Spinal cord (tissue), 9 donors: ENCODE measurements at regions not wholly inside any gene's neighbourhood (a gene's known extent, or its start where the extent isn't known, plus 50 kb on each side); places are given as distances from the start of the nearest gene placed in this dataset.

Source experiments
- DNase-seq, 6 donors: peaks; one replicate each; pipeline versions ENCODE4 v3.0.0 to v3.0.0-alpha.2; 2013 to 2015; ENCODE audit warnings: low spot score in 6 of 6, low read depth in 4 of 6
- H3K27ac ChIP-seq: one replicate; pipeline ENCODE4 v1.5.1; 2013; ENCODE audit warnings: low read depth, low read length, control low read depth
- H3K27me3 ChIP-seq: one replicate; pipeline ENCODE4 v1.6.1; 2013; ENCODE audit warnings: low read length; ENCODE audit not compliant: control insufficient read depth, insufficient read depth
- H3K36me3 ChIP-seq: one replicate; pipeline ENCODE4 v1.6.1; 2013; ENCODE audit warnings: low read length; ENCODE audit not compliant: control insufficient read depth, insufficient read depth
- H3K4me1 ChIP-seq: one replicate; pipeline ENCODE4 v1.6.1; 2013; ENCODE audit warnings: low read length; ENCODE audit not compliant: control insufficient read depth, insufficient read depth
- H3K4me3 ChIP-seq: one replicate; pipeline ENCODE4 v1.5.1; 2013; ENCODE audit warnings: low read depth, low read length, control low read depth
- H3K9me3 ChIP-seq: one replicate; pipeline ENCODE4 v1.6.1; 2013; ENCODE audit warnings: low read length; ENCODE audit not compliant: control insufficient read depth, insufficient read depth
- WGBS: methylation state at CpG from one replicate; pipeline ENCODE4 v1.1.5; 2013; ENCODE audit warnings: missing lambda C conversion rate; ENCODE audit not compliant: insufficient coverage; 5-methylcytosine and 5-hydroxymethylcytosine counted together
- donor health status: healthy.

DNA sequence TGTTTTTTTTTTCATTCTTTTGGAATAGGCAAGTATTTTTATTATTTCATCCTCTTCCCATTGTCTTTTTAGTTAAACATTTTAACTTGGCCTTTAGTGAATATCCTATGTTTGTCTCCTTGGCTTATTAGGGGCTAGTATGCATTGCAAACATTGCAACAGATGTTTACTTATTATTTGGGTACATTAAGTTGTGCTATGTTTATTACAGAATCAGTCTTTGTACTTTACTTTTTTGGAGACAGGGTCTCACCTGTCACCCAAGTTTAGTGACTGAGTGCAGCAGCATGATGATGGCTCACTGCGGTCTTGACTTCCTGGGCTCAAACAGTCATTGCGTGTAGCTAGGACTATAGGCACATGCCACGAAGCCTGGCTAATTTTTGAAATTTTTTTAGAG lies 51.1 kb upstream of the NUDT6 start:
- Histone ChIP-seq H3K4me3 (no peak overlapping the region), H3K27me3 (no peaks in the 10 kb centered on the region), H3K4me1 (no peaks in the 10 kb centered on the region), H3K9me3 (peaks cover 2% of the 10 kb centered on the region), H3K27ac (no peak overlapping the region), H3K36me3 (peaks cover 14% of the 10 kb centered on the region)
- no peak for DNase-seq
- WGBS, result 100% methylated on average over 3 of the region's 3 CpGs

DNA sequence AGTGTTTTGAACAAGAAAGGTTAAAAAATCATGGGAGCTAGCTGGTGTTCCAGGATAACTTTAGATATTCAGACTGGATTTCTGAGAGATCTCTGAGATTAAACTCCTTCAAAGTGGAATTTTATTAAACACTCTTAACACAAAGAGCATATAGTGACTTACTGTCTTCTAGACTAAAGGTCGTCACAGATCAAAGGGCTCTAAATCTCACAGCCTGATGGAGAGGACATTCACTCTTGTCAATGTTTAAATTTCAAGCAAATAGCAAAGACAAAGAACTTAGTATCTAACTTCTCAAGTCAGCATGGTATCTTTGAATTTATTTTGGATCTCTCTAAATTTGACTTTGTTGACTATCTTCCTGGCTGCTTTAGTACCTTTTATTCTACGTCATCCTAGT lies 53.7 kb upstream of the NUDT6 start:
- no peak for DNase-seq
- Histone ChIP-seq H3K4me3 (no peak overlapping the region), H3K9me3 (peaks cover 2% of the 10 kb centered on the region), H3K27ac (no peak overlapping the region), H3K36me3 (peaks cover 23% of the 10 kb centered on the region), H3K27me3 (no peaks in the 10 kb centered on the region), H3K4me1 (no peaks in the 10 kb centered on the region)
- WGBS, result 100% methylated on average over 1 of the region's 2 CpGs

DNA sequence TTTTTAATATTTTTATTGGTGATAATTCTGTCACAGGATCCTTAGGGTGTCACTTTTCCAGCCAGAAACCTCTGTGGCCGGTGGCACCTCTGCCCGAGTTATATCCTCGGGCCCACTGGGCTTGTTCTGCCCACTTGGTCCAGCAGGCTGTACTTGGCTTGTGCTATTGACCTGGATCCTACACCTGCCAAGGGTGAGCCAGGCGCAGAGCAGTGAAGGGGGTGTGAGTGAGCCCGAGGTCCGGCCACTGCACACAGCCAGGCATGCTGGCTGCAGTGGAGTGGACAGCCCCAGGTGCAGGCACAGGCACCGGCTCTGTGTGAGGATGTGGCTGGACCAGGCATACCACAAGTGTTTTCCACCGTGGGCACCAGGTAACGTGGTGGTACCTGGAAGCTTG lies 54.7 kb upstream of the NUDT6 start:
- Histone ChIP-seq H3K4me3 (no peak overlapping the region), H3K27me3 (no peaks in the 10 kb centered on the region), H3K27ac (no peak overlapping the region), H3K4me1 (no peaks in the 10 kb centered on the region), H3K9me3 (peaks cover 2% of the 10 kb centered on the region), H3K36me3 (peaks cover 23% of the 10 kb centered on the region)
- no peak for DNase-seq
- 100% methylated on average over 9 of the region's 9 CpGs for WGBS

GRCh38 chr4:122978109-122978508 lies 55.7 kb upstream of the NUDT6 start:
- no peak for DNase-seq
- Histone ChIP-seq H3K4me1 (no peaks in the 10 kb centered on the region), H3K4me3 (no peak overlapping the region), H3K27ac (no peak overlapping the region), H3K27me3 (no peaks in the 10 kb centered on the region), H3K36me3 (peaks cover 23% of the 10 kb centered on the region), H3K9me3 (peaks cover 2% of the 10 kb centered on the region)
- WGBS, result 96% methylated on average over 5 of the region's 5 CpGs

GRCh38 chr4:122978789-122979188 lies 56.4 kb upstream of the NUDT6 start:
- WGBS, result 94% methylated on average over 5 of the region's 5 CpGs

DNA sequence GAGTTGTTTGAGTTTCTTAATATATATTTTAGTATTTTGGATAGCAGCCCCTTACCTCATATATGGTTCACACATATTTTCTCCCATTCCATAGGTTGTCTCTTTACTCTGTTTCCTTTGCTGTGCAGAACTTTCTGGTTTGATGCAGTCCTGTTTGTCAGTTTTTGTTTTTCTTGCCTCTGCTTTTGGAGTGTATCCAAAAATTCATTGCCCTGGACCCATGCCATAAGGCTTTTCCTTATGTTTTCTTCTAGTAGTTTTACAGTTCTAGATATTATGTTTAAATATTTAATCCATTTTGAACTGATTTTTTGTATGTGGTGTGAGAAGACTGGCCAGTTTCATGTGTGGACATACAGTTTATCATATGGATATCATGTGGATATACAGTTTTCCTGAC lies 58.5 kb upstream of the NUDT6 start:
- no peaks in the 10 kb centered on the region for H3K4me1 ChIP-seq
- peaks cover 5% of the 10 kb centered on the region for H3K9me3 ChIP-seq
- no peak overlapping the region for H3K27ac ChIP-seq
- no peak for DNase-seq
- H3K4me3 ChIP-seq, result no peak overlapping the region
- H3K27me3 ChIP-seq, result no peaks in the 10 kb centered on the region
- peaks cover 23% of the 10 kb centered on the region for H3K36me3 ChIP-seq

More at GRCh38 chr4:122978789-122979188, 56.4 kb upstream of the NUDT6 start:
- Histone ChIP-seq H3K27me3 (no peaks in the 10 kb centered on the region), H3K9me3 (peaks cover 4% of the 10 kb centered on the region), H3K36me3 (peaks cover 23% of the 10 kb centered on the region), H3K4me3 (no peak overlapping the region), H3K4me1 (no peaks in the 10 kb centered on the region), H3K27ac (no peak overlapping the region)
- no peak for DNase-seq

GRCh38 chr4:122988696-122989095 lies 66.3 kb upstream of the NUDT6 start:
- H3K9me3 ChIP-seq, result peaks cover 13% of the 10 kb centered on the region
- no peaks in the 10 kb centered on the region for H3K27me3 ChIP-seq
- no peak for DNase-seq
- H3K4me1 ChIP-seq, result no peaks in the 10 kb centered on the region
- WGBS, result no CpG with 5 or more reads among the region's 2 CpGs
- H3K36me3 ChIP-seq, result peaks cover 3% of the 10 kb centered on the region
- no peak overlapping the region for H3K4me3 ChIP-seq
- no peak overlapping the region for H3K27ac ChIP-seq

DNA sequence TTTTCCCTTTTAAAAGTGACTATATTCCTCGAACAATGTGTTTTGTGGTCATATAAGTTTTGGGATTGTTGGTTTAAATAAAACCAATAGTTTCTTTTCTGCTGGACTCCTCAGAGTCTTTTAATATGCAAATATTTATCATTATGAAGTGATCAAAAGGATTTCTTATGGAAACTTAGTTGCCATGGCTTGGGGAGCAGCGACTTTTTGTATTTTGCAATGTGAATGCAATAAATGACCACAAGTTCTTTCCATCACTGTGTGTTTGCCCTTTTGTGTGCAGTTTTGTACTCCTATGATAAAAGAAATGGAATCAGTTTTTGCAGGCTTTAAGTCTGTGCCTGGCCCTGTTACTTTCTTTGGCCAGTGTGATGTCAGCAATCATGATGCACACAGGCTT lies 68.5 kb upstream of the NUDT6 start:
- H3K36me3 ChIP-seq, result peaks cover 3% of the 10 kb centered on the region
- H3K27ac ChIP-seq, result no peak overlapping the region
- WGBS, result no CpG with 5 or more reads among the region's 2 CpGs
- H3K27me3 ChIP-seq, result no peaks in the 10 kb centered on the region
- DNase-seq, result no peak
- H3K9me3 ChIP-seq, result peaks cover 12% of the 10 kb centered on the region
- no peak overlapping the region for H3K4me3 ChIP-seq
- no peaks in the 10 kb centered on the region for H3K4me1 ChIP-seq

DNA sequence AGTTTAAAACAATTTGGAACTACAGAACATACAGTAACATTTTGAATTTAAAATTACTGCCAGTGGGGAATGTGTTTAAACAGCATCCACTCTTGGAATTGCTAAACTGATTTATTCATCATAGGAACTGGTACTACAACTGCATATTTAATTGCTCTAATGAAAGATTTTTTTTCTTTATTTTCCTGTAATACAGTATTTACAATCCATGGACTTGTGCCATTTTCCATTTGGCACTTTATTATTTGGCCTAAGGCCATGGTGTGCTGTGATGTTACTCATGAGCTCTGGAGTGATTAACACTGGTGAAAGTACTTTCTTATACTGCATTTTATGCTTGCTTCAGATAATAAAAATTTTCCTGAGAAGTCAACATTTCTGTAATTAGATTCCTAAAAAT lies 69.7 kb upstream of the NUDT6 start:
- DNase-seq, result peak in 2 of 6 donors; percentile 17 to 57
- peaks cover 12% of the 10 kb centered on the region for H3K9me3 ChIP-seq
- H3K4me3 ChIP-seq, result no peak overlapping the region
- no peak overlapping the region for H3K27ac ChIP-seq
- H3K4me1 ChIP-seq, result no peaks in the 10 kb centered on the region
- no peaks in the 10 kb centered on the region for H3K27me3 ChIP-seq
- H3K36me3 ChIP-seq, result peaks cover 3% of the 10 kb centered on the region

- H3K36me3 ChIP-seq, result peaks cover 3% of the 10 kb centered on the region
Observed at GRCh38 chr4:122992641-122993040, 70.2 kb upstream of the NUDT6 start.

More at GRCh38 chr4:122992641-122993040, 70.2 kb upstream of the NUDT6 start:
- DNase-seq, result no peak
- Histone ChIP-seq H3K9me3 (peaks cover 9% of the 10 kb centered on the region), H3K4me3 (no peak overlapping the region), H3K4me1 (no peaks in the 10 kb centered on the region), H3K27me3 (no peaks in the 10 kb centered on the region), H3K27ac (no peak overlapping the region)
- WGBS, result 100% methylated on average over 1 of the region's 2 CpGs
